SK-MEL-5 (cell line): ENCODE measurements at regions not wholly inside any gene's neighbourhood (a gene's known extent, or its start where the extent isn't known, plus 50 kb on each side); places are given as distances from the start of the nearest gene placed in this dataset.

Experiments used
- DNase-seq: peaks from one replicate; pipeline ENCODE4 v3.0.0-alpha.2; 2016; ENCODE audit warnings: low read depth, low spot score
- in situ Hi-C: cut with HindIII; loops from 2 replicates; pipeline ENCODE4 v1.10.0; 2016; ENCODE audit warnings: low sequenced_read_pairs, high pct_unique_total_duplicates, low pct_unique_long_range_greater_than_20kb

- in situ Hi-C loops, result no loop called here
- DNase-seq, result no peak
Measured at GRCh38 chr4:11042760-11043159, 358.2 kb upstream of the CLNK start.

GRCh38 chr4:11039634-11040131 is 355.1 kb upstream of the CLNK start:
- in situ Hi-C loops, result no loop called here
- DNase-seq, result no peak

GRCh38 chr4:11038926-11039325 is 354.4 kb upstream of the CLNK start:
- no peak for DNase-seq
- in situ Hi-C loops, result no loop called here

- in situ Hi-C loops, result no loop called here
Measured at GRCh38 chr4:11037637-11038036, 353.1 kb upstream of the CLNK start.

GRCh38 chr4:11028334-11028733 is 343.8 kb upstream of the CLNK start:
- no peak for DNase-seq
- in situ Hi-C loops, result no loop called here

More at GRCh38 chr4:11037637-11038036, 353.1 kb upstream of the CLNK start:
- no peak for DNase-seq

GRCh38 chr4:11021333-11021732 is 336.8 kb upstream of the CLNK start:
- no peak for DNase-seq
- in situ Hi-C loops, result no loop called here

- no peak for DNase-seq
- in situ Hi-C loops, result no loop called here
Measured at GRCh38 chr4:11019451-11020240, 335.1 kb upstream of the CLNK start.

GRCh38 chr4:11014199-11014598 is 329.6 kb upstream of the CLNK start:
- in situ Hi-C loops, result no loop called here
- DNase-seq, result no peak

GRCh38 chr4:11013094-11013664 is 328.6 kb upstream of the CLNK start:
- in situ Hi-C loops, result no loop called here

GRCh38 chr4:11011249-11011648 is 326.7 kb upstream of the CLNK start:
- no peak for DNase-seq
- in situ Hi-C loops, result no loop called here

More at GRCh38 chr4:11013094-11013664, 328.6 kb upstream of the CLNK start:
- DNase-seq, result no peak

GRCh38 chr4:11010624-11011023 is 326.1 kb upstream of the CLNK start:
- DNase-seq, result no peak
- in situ Hi-C loops, result no loop called here

- in situ Hi-C loops, result no loop called here
- DNase-seq, result no peak
Measured at GRCh38 chr4:11009281-11009680, 324.7 kb upstream of the CLNK start.

- no peak for DNase-seq
- in situ Hi-C loops, result no loop called here
Measured at GRCh38 chr4:11005300-11005699, 320.7 kb upstream of the CLNK start.

- DNase-seq, result no peak
- in situ Hi-C loops, result no loop called here
Measured at GRCh38 chr4:11004818-11005217, 320.2 kb upstream of the CLNK start.

- in situ Hi-C loops, result no loop called here
- no peak for DNase-seq
Measured at GRCh38 chr4:11002961-11003360, 318.4 kb upstream of the CLNK start.

GRCh38 chr4:10998846-10999245 is 314.3 kb upstream of the CLNK start:
- in situ Hi-C loops, result no loop called here
- no peak for DNase-seq

- no peak for DNase-seq
- in situ Hi-C loops, result no loop called here
Measured at GRCh38 chr4:10984815-10985214, 300.2 kb upstream of the CLNK start.

- in situ Hi-C loops, result no loop called here
Measured at GRCh38 chr4:10983885-10984640, 299.5 kb upstream of the CLNK start.

More at GRCh38 chr4:10983885-10984640, 299.5 kb upstream of the CLNK start:
- no peak for DNase-seq
